ENCODE measurements at regions not wholly inside any gene's neighbourhood (a gene's known extent, or its start where the extent isn't known, plus 50 kb on each side); places are given as distances from the start of the nearest gene placed in this dataset.

- Histone ChIP-seq H3K4me3 (no peak overlapping the region), H3K36me3 (ENCODE audit: low read depth) (no peaks in the 10 kb centered on the region), H3K9me3 (no peaks in the 10 kb centered on the region), H3K4me1 (ENCODE audit: low read depth) (no peaks in the 10 kb centered on the region)
- intact Hi-C loops (cut with DNase I, micrococcal nuclease), result no loop called here
- TF ChIP-seq, protein P1, sequence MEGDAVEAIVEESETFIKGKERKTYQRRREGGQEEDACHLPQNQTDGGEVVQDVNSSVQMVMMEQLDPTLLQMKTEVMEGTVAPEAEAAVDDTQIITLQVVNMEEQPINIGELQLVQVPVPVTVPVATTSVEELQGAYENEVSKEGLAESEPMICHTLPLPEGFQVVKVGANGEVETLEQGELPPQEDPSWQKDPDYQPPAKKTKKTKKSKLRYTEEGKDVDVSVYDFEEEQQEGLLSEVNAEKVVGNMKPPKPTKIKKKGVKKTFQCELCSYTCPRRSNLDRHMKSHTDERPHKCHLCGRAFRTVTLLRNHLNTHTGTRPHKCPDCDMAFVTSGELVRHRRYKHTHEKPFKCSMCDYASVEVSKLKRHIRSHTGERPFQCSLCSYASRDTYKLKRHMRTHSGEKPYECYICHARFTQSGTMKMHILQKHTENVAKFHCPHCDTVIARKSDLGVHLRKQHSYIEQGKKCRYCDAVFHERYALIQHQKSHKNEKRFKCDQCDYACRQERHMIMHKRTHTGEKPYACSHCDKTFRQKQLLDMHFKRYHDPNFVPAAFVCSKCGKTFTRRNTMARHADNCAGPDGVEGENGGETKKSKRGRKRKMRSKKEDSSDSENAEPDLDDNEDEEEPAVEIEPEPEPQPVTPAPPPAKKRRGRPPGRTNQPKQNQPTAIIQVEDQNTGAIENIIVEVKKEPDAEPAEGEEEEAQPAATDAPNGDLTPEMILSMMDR (IDR thresholded peaks at IDR 0.05), result no peak
- ATAC-seq, result no peak
- no peak for DNase-seq
Observed at GRCh38 chr11:110947096-110947495, 234.9 kb upstream of the ARHGAP20 start.

DNA sequence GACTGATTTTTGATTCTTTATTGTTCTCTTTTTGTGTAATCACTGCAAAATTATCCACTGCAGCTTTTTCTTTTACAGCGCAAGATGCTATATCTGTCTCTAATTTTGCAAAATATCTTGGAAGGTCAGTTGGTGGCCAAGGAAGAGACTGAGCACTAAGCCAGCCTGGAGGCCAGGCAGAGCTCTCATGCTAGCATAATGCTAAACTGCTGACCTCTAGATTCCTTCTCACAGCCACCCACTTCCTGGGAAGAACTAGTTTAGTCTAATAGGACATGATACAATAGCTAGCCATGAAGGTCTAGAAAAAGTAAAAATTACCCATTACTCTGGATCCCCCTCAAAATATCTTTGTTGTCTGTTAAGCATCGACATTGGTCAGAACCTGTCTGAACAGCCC lies 227.2 kb upstream of the ARHGAP20 start:
- Histone ChIP-seq H3K4me3 (no peak overlapping the region), H3K4me1 (ENCODE audit: low read depth) (no peaks in the 10 kb centered on the region), H3K9me3 (no peaks in the 10 kb centered on the region), H3K36me3 (ENCODE audit: low read depth) (no peaks in the 10 kb centered on the region)
- intact Hi-C loops (cut with DNase I, micrococcal nuclease), result no loop called here
- TF ChIP-seq, protein P1 (IDR thresholded peaks at IDR 0.05), result no peak
- no peak for ATAC-seq
- no peak for DNase-seq

GRCh38 chr11:110935018-110935640 lies 222.9 kb upstream of the ARHGAP20 start:
- DNase-seq (no peak), ATAC-seq (peak; percentile 75)
- H3K9me3 ChIP-seq, result no peaks in the 10 kb centered on the region
- no peaks in the 10 kb centered on the region for H3K4me1 ChIP-seq (ENCODE audit: low read depth)
- TF ChIP-seq, protein P1 (IDR thresholded peaks at IDR 0.05), result no peak
- intact Hi-C loops (cut with DNase I, micrococcal nuclease), result no loop called here
- no peak overlapping the region for H3K4me3 ChIP-seq
- H3K36me3 ChIP-seq (ENCODE audit: low read depth), result no peaks in the 10 kb centered on the region

GRCh38 chr11:110929129-110929528 lies 216.9 kb upstream of the ARHGAP20 start:
- ATAC-seq (no peak), DNase-seq (no peak)
- H3K4me3 ChIP-seq, result no peak overlapping the region
- H3K36me3 ChIP-seq (ENCODE audit: low read depth), result no peaks in the 10 kb centered on the region
- H3K4me1 ChIP-seq (ENCODE audit: low read depth), result no peaks in the 10 kb centered on the region
- TF ChIP-seq, protein P1 (IDR thresholded peaks at IDR 0.05), result no peak
- no peaks in the 10 kb centered on the region for H3K9me3 ChIP-seq
- intact Hi-C loops (cut with DNase I, micrococcal nuclease), result no loop called here

- Histone ChIP-seq H3K4me3 (no peak overlapping the region), H3K36me3 (ENCODE audit: low read depth) (no peaks in the 10 kb centered on the region), H3K4me1 (ENCODE audit: low read depth) (no peaks in the 10 kb centered on the region), H3K9me3 (no peaks in the 10 kb centered on the region)
- DNase-seq, result no peak
- TF ChIP-seq, protein P1 (IDR thresholded peaks at IDR 0.05), result no peak
- intact Hi-C loops (cut with DNase I, micrococcal nuclease), result no loop called here
- no peak for ATAC-seq
Observed at GRCh38 chr11:110928391-110928790, 216.2 kb upstream of the ARHGAP20 start.
